ENCODE measurements at regions not wholly inside any gene's neighbourhood (a gene's known extent, or its start where the extent isn't known, plus 50 kb on each side); places are given as distances from the start of the nearest gene placed in this dataset.
A peak's percentile ranks its signal among the peaks of the same experiment; 100 is the strongest.

GRCh38 chr12:77685901-77686300 lies 144.8 kb upstream of the NAV3 start:
- Histone ChIP-seq H3K4me1 (ENCODE audit: control insufficient read depth in 1 of 2, insufficient read depth in 2 of 2, low read depth in 1 of 2, low read length in 1 of 2) (peaks cover 0 to 5% of the 10 kb centered on the region in 2 experiments; a peak in 2 of 4 replicates), H3K9me3 (no peaks in the 10 kb centered on the region), H3K9me2 (no peaks in the 10 kb centered on the region), H3F3A (replicated peaks; ENCODE audit: insufficient read depth) (peaks cover 17% of the 10 kb centered on the region), H4K20me1 (ENCODE audit: insufficient read depth) (no peaks in the 10 kb centered on the region), H3K9ac (no peak overlapping the region), H3K27ac (ENCODE audit: low read depth in 2 of 2, low read length in 1 of 2) (peak overlapping the region in 1 of 2 experiments; percentile 6; a peak in 2 of 4 replicates), H3K4me3 (ENCODE audit: low read depth in 2 of 2, low read length in 1 of 2) (no peak overlapping the region), H3K36me3 (replicated peaks in 1 of 2; ENCODE audit: control insufficient read depth in 1 of 2, insufficient read depth in 2 of 2, low read length in 1 of 2) (no peaks in the 10 kb centered on the region), H3K79me2 (ENCODE audit: insufficient read depth) (no peaks in the 10 kb centered on the region), H3K27me3 (ENCODE audit: insufficient read depth) (no peaks in the 10 kb centered on the region), H2AFZ (ENCODE audit: low read depth) (0 out of 2 replicates have a peak overlapping the region, but pooled peaks have one; percentile 48), H3K4me2 (no peak overlapping the region)
- ChIA-PET CTCF (interaction anchor here (0.7 to 1.9 kb wide), 8 partner anchors 9 to 1064 kb away, joined by 3 to 8 read pairs (median 4); no protein-coding TSS in a partner anchor), POLR2A (no interaction called here)
- TF ChIP-seq JUND (IDR thresholded peaks at IDR 0.05), result no peak
- TF ChIP-seq RXRA (IDR thresholded peaks at IDR 0.05; ENCODE audit: borderline replicate concordance, low read depth), result no peak
- no peak for TF ChIP-seq ELF1 (IDR thresholded peaks at IDR 0.05)
- no peak for TF ChIP-seq SMC3 (IDR thresholded peaks at IDR 0.05; ENCODE audit: low read depth, low read length)
- no peak for TF ChIP-seq FOSL2 (IDR thresholded peaks at IDR 0.05; ENCODE audit: borderline replicate concordance, low read depth)
- no peak for TF ChIP-seq EZH2phosphoT487 (IDR thresholded peaks at IDR 0.05; ENCODE audit: borderline replicate concordance, low read depth)
- TF ChIP-seq EP300 (IDR thresholded peaks at IDR 0.05; ENCODE audit: borderline replicate concordance in 1 of 2, low read depth in 1 of 2, low read length in 1 of 2), result no peak
- WGBS (ENCODE audit: low lambda C conversion rate), result 90% methylated on average over 2 of the region's 2 CpGs
- no peak for DNase-seq

DNA sequence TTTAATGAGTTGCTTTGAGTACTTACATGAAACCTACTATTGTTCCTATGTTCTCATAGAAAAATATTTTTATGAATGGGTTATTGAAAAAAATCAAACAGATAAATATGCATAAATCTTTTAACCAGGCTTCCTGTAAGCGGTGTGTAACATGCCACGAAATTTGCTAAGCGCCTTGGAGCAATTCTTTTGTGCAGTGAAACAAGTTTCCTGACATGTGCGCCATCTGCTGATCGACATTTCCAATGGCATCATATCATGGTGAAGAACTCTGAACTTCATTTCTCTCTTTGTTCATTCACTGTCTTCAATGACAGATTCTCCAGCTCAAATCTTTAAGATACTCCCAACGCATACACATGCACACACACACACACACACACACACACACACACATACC lies 145.6 kb upstream of the NAV3 start:
- 3% methylated on average over 6 of the region's 6 CpGs for WGBS (ENCODE audit: low lambda C conversion rate)
- H3K36me3 ChIP-seq (replicated peaks in 1 of 2; ENCODE audit: control insufficient read depth in 1 of 2, insufficient read depth in 2 of 2, low read length in 1 of 2), result no peaks in the 10 kb centered on the region
- no peaks in the 10 kb centered on the region for H3K27me3 ChIP-seq (ENCODE audit: insufficient read depth)
- TF ChIP-seq SMC3 (IDR thresholded peaks at IDR 0.05; ENCODE audit: low read depth, low read length), result peak; percentile 78
- TF ChIP-seq RAD21 (IDR thresholded peaks at IDR 0.05; ENCODE audit: low read length), result peak; percentile 76
- TF ChIP-seq, protein P1, sequence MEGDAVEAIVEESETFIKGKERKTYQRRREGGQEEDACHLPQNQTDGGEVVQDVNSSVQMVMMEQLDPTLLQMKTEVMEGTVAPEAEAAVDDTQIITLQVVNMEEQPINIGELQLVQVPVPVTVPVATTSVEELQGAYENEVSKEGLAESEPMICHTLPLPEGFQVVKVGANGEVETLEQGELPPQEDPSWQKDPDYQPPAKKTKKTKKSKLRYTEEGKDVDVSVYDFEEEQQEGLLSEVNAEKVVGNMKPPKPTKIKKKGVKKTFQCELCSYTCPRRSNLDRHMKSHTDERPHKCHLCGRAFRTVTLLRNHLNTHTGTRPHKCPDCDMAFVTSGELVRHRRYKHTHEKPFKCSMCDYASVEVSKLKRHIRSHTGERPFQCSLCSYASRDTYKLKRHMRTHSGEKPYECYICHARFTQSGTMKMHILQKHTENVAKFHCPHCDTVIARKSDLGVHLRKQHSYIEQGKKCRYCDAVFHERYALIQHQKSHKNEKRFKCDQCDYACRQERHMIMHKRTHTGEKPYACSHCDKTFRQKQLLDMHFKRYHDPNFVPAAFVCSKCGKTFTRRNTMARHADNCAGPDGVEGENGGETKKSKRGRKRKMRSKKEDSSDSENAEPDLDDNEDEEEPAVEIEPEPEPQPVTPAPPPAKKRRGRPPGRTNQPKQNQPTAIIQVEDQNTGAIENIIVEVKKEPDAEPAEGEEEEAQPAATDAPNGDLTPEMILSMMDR (IDR thresholded peaks at IDR 0.05), result peak; percentile 81
- 0 out of 2 replicates have a peak, but pooled peaks have one; percentile 9 for TF ChIP-seq TCF12 (IDR thresholded peaks at IDR 0.05)
- no peak for TF ChIP-seq FOSL2 (IDR thresholded peaks at IDR 0.05; ENCODE audit: borderline replicate concordance, low read depth)
- TF ChIP-seq SIN3A (IDR thresholded peaks at IDR 0.05; ENCODE audit: borderline replicate concordance, low read depth, low read length), result peak; percentile 69; the same call in 1 of the 2 replicates
- TF ChIP-seq EP300 (IDR thresholded peaks at IDR 0.05; ENCODE audit: borderline replicate concordance in 1 of 2, low read depth in 1 of 2, low read length in 1 of 2), result no peak
- 0 out of 2 replicates have a peak, but pooled peaks have one; percentile 19 for TF ChIP-seq PBX3 (IDR thresholded peaks at IDR 0.05)
- no peak for TF ChIP-seq POLR2AphosphoS5 (IDR thresholded peaks at IDR 0.05; ENCODE audit: low read depth, low read length)
- TF ChIP-seq RCOR1 (IDR thresholded peaks at IDR 0.05; ENCODE audit: low read length), result no peak
- TF ChIP-seq REST (IDR thresholded peaks at IDR 0.05; ENCODE audit: low read depth, low read length), result no peak
- ChIA-PET POLR2A (no interaction called here), CTCF (interaction anchor here (0.7 to 1.9 kb wide), 8 partner anchors 10 to 1063 kb away, joined by 3 to 8 read pairs (median 4); no protein-coding TSS in a partner anchor)
- peak overlapping the region; percentile 50 for H3K4me2 ChIP-seq
- peaks cover 0 to 5% of the 10 kb centered on the region in 2 experiments; a peak in 2 of 4 replicates for H3K4me1 ChIP-seq (ENCODE audit: control insufficient read depth in 1 of 2, insufficient read depth in 2 of 2, low read depth in 1 of 2, low read length in 1 of 2)
- peak overlapping the region; percentile 6 to 53; a peak in 2 of 4 replicates for H3K27ac ChIP-seq (ENCODE audit: low read depth in 2 of 2, low read length in 1 of 2)
- peak overlapping the region; percentile 48 for H2AFZ ChIP-seq (ENCODE audit: low read depth)
- H4K20me1 ChIP-seq (ENCODE audit: insufficient read depth), result no peaks in the 10 kb centered on the region
- peak overlapping the region; percentile 8 to 14; a peak in 2 of 4 replicates for H3K4me3 ChIP-seq (ENCODE audit: low read depth in 2 of 2, low read length in 1 of 2)
- H3K79me2 ChIP-seq (ENCODE audit: insufficient read depth), result no peaks in the 10 kb centered on the region
- peak; percentile 8 for DNase-seq
- H3K9ac ChIP-seq, result peak overlapping the region; percentile 3; the same call in 1 of the 2 replicates
- no peaks in the 10 kb centered on the region for H3K9me2 ChIP-seq
- peaks cover 17% of the 10 kb centered on the region for H3F3A ChIP-seq (replicated peaks; ENCODE audit: insufficient read depth)
- H3K9me3 ChIP-seq, result no peaks in the 10 kb centered on the region
